HL-60 (cell line): ENCODE measurements at regions not wholly inside any gene's neighbourhood (a gene's known extent, or its start where the extent isn't known, plus 50 kb on each side); places are given as distances from the start of the nearest gene placed in this dataset.

Experiments used
- DNase-seq, 2 experiments: peaks; one replicate each; pipeline ENCODE4 v3.0.0-alpha.2; 2010 to 2020; ENCODE audit warnings: low read depth in 1 of 2, low spot score in 1 of 2
- H3K27ac ChIP-seq: fragments of 250-450 bp; sonication (Bioruptor Pico); replicated peaks from 2 replicates; pipeline ENCODE4 v1.5.1; 2020; ENCODE audit warnings: mild to moderate bottlenecking, moderate library complexity
- H3K27me3 ChIP-seq: fragments of 250-450 bp; sonication (Bioruptor Pico); 2 replicates; pipeline ENCODE4 v1.5.1; 2021; ENCODE audit warnings: mild to moderate bottlenecking, moderate library complexity; ENCODE audit not compliant: insufficient read depth, poor library complexity, severe bottlenecking
- H3K4me3 ChIP-seq: replicated peaks from 2 replicates; pipeline ENCODE4 v1.5.1; 2011; ENCODE audit warnings: mild to moderate bottlenecking, control low read depth, low read length; ENCODE audit not compliant: insufficient read depth
- GABPA ChIP-seq: IDR thresholded peaks from 2 replicates; pipeline ENCODE4 v1.6.1; 2012; ENCODE audit warnings: low read depth
- POLR2AphosphoS5 ChIP-seq: IDR thresholded peaks from 2 replicates; pipeline ENCODE4 v1.6.1; 2012; ENCODE audit warnings: low read depth
- SPI1 ChIP-seq: IDR thresholded peaks from 2 replicates; pipeline ENCODE4 v1.6.1; 2012; ENCODE audit warnings: low read depth, mild to moderate bottlenecking, borderline replicate concordance
- TF ChIP-seq, protein P1 (sequence below): IDR thresholded peaks from one replicate; pipeline ENCODE4 v1.5.1; 2011; ENCODE audit warnings: low read length, control low read depth, inconsistent platforms; ENCODE audit not compliant: insufficient read depth
- TF ChIP-seq, protein P2 (sequence below): IDR thresholded peaks from 2 replicates; pipeline ENCODE4 v1.6.1; 2012; ENCODE audit warnings: low read depth; ENCODE audit not compliant: insufficient replicate concordance

DNA sequence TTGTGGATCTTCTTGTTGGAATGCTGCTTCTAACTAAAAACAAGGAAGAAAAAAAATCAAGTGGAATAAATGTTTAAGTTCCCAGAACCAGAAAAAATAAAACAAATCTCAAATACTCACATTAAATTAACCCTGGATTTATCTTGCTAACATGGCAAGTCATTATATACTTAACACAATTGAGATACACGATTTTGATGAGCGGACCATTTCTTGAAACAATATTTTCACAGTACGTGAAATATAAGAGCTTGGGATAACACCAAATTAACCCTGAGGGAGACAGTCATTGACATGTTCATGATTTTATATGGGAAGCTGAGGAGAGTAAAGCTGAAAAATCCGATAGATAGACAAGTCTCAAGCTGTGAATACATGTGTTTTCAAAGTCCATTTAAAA is 128.6 kb downstream of the PTCSC3 start:
- no peak overlapping the region for H3K27ac ChIP-seq
- DNase-seq: no peak
- peaks cover 7% of the 10 kb centered on the region for H3K27me3 ChIP-seq
- TF ChIP-seq, protein P1, sequence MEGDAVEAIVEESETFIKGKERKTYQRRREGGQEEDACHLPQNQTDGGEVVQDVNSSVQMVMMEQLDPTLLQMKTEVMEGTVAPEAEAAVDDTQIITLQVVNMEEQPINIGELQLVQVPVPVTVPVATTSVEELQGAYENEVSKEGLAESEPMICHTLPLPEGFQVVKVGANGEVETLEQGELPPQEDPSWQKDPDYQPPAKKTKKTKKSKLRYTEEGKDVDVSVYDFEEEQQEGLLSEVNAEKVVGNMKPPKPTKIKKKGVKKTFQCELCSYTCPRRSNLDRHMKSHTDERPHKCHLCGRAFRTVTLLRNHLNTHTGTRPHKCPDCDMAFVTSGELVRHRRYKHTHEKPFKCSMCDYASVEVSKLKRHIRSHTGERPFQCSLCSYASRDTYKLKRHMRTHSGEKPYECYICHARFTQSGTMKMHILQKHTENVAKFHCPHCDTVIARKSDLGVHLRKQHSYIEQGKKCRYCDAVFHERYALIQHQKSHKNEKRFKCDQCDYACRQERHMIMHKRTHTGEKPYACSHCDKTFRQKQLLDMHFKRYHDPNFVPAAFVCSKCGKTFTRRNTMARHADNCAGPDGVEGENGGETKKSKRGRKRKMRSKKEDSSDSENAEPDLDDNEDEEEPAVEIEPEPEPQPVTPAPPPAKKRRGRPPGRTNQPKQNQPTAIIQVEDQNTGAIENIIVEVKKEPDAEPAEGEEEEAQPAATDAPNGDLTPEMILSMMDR: no peak
- TF ChIP-seq GABPA (no peak), SPI1 (no peak)
- no peak overlapping the region for H3K4me3 ChIP-seq

DNA sequence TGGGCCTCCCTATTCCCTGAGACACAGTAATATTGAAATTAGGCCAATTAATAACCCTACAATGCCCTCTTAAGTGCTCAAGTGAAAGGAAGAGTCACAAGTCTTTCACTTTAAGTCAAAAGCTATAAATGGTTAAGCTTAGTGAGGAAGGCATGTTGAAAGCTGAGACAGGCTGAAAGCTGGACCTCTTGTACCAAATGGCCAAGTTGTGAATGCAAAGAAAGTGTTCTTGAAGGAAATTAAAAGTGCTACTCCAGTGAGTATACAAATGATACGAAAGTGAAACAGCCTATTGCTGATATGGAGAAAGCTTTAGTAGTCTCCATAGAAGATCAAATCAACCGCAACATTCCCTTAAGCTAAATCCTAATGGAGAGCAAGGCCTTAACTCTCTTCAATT is 140.8 kb downstream of the PTCSC3 start:
- no peak for TF ChIP-seq GABPA
- no peak for TF ChIP-seq SPI1
- TF ChIP-seq, protein P2, sequence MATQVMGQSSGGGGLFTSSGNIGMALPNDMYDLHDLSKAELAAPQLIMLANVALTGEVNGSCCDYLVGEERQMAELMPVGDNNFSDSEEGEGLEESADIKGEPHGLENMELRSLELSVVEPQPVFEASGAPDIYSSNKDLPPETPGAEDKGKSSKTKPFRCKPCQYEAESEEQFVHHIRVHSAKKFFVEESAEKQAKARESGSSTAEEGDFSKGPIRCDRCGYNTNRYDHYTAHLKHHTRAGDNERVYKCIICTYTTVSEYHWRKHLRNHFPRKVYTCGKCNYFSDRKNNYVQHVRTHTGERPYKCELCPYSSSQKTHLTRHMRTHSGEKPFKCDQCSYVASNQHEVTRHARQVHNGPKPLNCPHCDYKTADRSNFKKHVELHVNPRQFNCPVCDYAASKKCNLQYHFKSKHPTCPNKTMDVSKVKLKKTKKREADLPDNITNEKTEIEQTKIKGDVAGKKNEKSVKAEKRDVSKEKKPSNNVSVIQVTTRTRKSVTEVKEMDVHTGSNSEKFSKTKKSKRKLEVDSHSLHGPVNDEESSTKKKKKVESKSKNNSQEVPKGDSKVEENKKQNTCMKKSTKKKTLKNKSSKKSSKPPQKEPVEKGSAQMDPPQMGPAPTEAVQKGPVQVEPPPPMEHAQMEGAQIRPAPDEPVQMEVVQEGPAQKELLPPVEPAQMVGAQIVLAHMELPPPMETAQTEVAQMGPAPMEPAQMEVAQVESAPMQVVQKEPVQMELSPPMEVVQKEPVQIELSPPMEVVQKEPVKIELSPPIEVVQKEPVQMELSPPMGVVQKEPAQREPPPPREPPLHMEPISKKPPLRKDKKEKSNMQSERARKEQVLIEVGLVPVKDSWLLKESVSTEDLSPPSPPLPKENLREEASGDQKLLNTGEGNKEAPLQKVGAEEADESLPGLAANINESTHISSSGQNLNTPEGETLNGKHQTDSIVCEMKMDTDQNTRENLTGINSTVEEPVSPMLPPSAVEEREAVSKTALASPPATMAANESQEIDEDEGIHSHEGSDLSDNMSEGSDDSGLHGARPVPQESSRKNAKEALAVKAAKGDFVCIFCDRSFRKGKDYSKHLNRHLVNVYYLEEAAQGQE: no peak
- TF ChIP-seq POLR2AphosphoS5: no peak
- TF ChIP-seq, protein P1: no peak
- Histone ChIP-seq H3K27ac (no peak overlapping the region), H3K4me3 (no peak overlapping the region), H3K27me3 (no peaks in the 10 kb centered on the region)
- no peak for DNase-seq

DNA sequence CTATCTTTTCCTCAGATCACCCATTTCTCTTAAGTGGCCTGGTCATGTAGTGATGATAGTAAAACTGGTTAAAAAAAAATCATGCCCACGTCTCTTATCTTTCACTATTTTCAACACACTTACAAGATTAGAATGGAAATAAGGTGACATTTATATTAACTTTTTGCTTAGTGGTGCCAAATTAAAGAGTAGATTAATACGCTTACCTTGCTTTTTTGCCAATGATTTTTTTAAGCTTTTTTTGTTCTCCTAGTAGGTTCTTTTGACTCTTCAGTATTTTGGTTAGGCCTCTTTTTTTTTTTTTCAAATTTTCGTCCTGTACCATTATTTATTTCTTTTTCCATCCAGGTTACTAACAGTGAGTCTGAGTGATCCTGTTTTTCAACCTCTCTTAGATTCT is 147.9 kb downstream of the PTCSC3 start:
- TF ChIP-seq POLR2AphosphoS5 (no peak), GABPA (no peak), SPI1 (no peak)
- TF ChIP-seq, protein P1: no peak
- TF ChIP-seq, protein P2: no peak
- H3K27me3 ChIP-seq: no peaks in the 10 kb centered on the region
- H3K4me3 ChIP-seq: no peak overlapping the region

DNA sequence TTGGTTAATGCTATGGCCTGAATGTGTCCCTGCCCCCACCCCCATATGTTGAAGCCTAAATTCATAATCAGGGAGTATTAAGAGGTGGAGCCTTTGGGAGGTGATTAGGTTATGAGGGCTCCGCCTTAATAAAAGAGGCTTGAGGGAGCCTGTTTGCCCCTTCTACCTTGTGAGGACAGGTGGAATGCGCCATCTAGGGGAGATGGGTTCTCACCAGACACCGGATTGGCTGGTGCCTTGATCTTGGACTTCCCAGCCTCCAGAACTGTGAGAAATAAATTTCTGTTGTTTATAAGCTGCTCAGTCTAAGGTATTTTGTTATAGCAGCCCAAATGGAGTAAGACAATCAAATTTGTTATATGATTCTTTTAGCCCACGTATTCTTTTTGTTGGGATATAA is 148.3 kb downstream of the PTCSC3 start:
- H3K27ac ChIP-seq: no peak overlapping the region
- DNase-seq: no peak
- TF ChIP-seq, protein P1: no peak
- TF ChIP-seq, protein P2: no peak
- TF ChIP-seq GABPA (no peak), SPI1 (no peak), POLR2AphosphoS5 (no peak)
- H3K27me3 ChIP-seq: no peaks in the 10 kb centered on the region
- H3K4me3 ChIP-seq: no peak overlapping the region

More for the DNA sequence above, 147.9 kb downstream of the PTCSC3 start:
- DNase-seq: no peak
- no peak overlapping the region for H3K27ac ChIP-seq
